Right ventricle myocardium inferior (tissue), 1 donor: ENCODE measurements at regions not wholly inside any gene's neighbourhood (a gene's known extent, or its start where the extent isn't known, plus 50 kb on each side); places are given as distances from the start of the nearest gene placed in this dataset.
"Not testable (repeated sequence)": the region's sequence is repeated elsewhere in the genome, so short reads cannot be mapped to it uniquely, and the experiment has no call there.

Experiments
- ATAC-seq: fragments of 200-7000 bp; cut with Tn5 transposase; one replicate; pipeline ENCODE4 v1.9.1; 2020; ENCODE audit warnings: mild to moderate bottlenecking, moderate library complexity
- DNase-seq: peaks from one replicate; pipeline ENCODE4 v3.0.0; 2021; ENCODE audit errors: missing footprints
- intact Hi-C: fragments of 100-400 bp; cut with DNase I; formaldehyde crosslinking; loops from one replicate; pipeline ENCODE4 v1.11.0; 2022
- donor health status: DM: no; HTN: yes; CAD: no; lungs with severe emphysema.

DNA sequence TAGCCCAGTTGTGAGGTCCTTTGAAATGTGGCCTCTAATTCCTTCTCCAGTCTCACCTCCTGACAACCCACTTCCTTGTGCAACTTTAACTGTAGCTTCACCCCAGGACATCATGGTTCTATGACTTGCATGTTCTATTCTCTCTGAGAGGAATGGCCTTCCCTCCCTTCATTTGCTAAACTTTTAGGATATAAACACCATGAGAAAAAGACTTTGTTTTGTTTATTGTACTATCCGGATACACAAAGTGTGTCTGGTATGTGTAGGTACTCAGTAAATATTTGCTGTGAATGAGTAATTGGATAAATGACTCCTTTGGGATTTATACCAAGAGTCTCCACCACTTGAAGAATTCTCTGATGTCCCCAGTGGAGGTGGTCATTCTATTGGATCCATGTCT is 547.6 kb downstream of the INSC start:
- DNase-seq (no peak), ATAC-seq (no peak)
- intact Hi-C loops = no loop called here

GRCh38 chr11:15663777-15664218 is 549.1 kb downstream of the INSC start:
- DNase-seq (no peak), ATAC-seq (peak; percentile 56)
- intact Hi-C loops = no loop called here

- intact Hi-C loops = no loop called here
These were observed 550.7 kb downstream of the INSC start for GRCh38 chr11:15665368-15665871.

DNA sequence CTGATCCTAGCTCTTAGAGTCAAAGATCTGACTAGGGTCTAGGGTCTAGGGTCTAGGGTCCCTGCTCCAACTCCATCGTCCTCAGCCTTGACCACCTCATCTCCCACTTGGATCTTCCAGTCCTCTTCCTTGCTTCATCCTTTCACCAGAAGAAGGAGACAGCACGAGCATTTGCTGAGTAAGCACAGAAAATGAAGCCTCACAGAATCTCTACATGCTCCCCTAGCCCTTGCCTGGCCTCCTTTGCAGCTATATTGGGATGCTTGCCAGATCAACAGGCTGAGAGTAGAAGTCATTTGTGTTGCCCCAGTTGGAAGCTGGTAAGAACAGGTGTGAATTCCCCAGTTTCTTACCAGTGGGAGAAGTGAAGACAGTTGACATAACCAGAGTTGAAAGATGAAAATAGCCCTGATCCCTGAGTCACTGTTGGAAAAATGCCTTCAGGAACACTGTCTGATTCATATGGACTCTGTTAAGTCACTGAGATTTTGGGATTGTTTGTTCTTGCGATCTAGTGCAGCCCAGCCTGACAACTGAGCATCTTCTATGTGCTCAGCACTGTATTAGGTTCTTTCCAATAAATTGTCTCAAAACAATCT is 552.5 kb downstream of the INSC start:
- intact Hi-C loops = no loop called here
- no peak for ATAC-seq
- no peak for DNase-seq

More at GRCh38 chr11:15665368-15665871, 550.7 kb downstream of the INSC start:
- DNase-seq (no peak), ATAC-seq (no peak)

DNA sequence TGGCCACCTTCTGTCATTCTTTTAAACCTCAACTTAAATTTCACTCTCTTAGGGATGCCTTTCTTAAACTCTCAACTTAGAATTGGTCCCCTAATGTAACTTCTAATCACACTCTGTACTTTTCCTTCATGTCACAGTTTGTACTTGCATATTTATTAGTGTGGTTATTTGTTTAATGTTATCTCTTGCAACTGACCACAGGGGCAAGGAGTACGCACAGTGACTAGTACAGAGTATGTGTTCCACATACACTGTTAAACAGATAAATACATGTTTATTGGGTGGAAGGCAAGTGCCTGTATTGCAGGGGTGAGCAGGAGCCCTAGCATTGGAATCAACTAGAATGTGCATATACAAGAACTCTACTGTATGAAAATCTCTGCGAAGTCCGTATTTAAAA is 554.0 kb downstream of the INSC start:
- ATAC-seq (no peak), DNase-seq (no peak)
- intact Hi-C loops = no loop called here

GRCh38 chr11:15670520-15671070 is 555.9 kb downstream of the INSC start:
- intact Hi-C loops = no loop called here
- DNase-seq (no peak), ATAC-seq (no peak)

DNA sequence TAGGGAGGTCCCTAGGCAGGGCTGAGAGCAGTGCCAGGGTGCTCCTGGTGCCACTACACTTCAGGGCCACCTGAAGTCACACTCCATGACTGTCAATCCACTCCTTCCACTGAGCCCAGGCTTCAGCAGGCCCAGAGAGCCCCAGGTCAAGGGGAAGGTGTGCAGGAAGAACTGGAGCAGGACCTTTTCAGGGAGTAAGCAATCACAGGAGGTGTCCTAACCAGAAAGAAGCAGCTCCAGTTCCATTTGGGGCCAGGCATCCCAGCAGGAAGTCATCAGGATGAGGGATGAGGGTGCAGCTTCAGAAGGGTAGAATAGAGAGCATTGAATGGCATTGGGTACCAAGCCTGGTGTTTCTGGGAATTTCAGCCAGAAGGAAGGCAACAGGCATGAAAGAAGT is 556.5 kb downstream of the INSC start:
- no peak for DNase-seq

DNA sequence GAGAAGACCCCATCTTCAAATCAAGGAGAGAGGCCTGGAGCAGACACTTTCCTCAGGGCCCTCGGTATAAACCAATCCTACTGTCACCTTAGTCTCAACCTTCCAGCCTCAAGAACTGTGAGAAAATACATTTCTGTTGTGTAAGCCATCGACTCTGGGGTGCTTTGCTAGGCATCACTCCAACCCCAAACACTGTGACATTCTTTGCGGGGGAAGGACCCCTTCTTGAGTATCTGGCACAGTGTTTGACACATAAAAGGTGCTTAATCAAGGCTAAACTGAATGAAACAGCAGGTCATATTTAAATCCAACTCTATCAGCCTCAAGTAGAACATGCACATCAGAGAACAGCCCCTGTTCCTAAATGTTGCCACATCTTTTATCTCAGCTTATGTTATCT is 558.1 kb downstream of the INSC start:
- ATAC-seq = no peak
- intact Hi-C loops = no loop called here

More for the DNA sequence above, 556.5 kb downstream of the INSC start:
- intact Hi-C loops = no loop called here
- ATAC-seq = no peak

DNA sequence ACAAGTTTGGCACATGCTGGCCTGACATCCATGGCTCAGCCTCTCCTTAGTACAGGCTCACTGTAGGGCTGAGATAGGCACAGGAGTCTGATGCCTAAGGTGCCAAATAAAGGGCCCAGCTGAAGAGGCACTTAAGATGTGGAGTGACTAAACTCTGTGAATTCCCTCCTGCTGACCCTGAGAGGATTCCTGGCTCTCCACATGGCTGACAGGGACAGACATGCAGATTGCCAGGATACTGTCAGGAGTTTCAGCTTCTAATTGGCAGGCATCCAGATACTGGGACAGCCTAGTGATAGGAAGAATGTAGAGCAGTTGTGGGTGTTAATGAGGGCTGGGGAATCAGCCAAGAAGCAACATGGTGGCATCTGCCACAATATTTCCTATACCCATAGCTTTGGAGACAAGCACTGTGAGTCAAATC is 558.7 kb downstream of the INSC start:
- DNase-seq (no peak), ATAC-seq (peak; percentile 86)
- intact Hi-C loops = no loop called here

More for the DNA sequence above, 558.1 kb downstream of the INSC start:
- DNase-seq = no peak

DNA sequence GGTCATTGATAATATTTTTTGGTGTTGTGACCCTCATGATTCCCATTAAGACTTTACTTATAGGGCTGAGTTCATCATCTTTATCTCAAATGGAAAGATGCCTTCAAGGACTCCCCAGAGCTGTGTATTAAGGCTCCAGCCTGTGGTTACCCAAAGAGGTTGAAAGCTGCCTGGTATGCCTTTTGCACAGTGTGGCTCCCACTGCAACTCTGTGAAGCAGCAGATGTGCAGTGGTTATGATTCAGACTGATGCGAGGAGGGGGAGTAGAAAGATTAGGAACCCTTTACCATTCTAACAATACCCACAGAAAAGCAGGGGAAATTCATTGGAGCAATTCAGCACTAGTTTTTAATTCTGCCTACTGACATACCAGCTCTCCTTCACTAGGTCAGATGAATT is 560.0 kb downstream of the INSC start:
- intact Hi-C loops = no loop called here
- ATAC-seq (no peak), DNase-seq (no peak)

- ATAC-seq = no peak
- DNase-seq = no peak
- intact Hi-C loops = no loop called here
These were observed 561.0 kb downstream of the INSC start for GRCh38 chr11:15675683-15676082.

DNA sequence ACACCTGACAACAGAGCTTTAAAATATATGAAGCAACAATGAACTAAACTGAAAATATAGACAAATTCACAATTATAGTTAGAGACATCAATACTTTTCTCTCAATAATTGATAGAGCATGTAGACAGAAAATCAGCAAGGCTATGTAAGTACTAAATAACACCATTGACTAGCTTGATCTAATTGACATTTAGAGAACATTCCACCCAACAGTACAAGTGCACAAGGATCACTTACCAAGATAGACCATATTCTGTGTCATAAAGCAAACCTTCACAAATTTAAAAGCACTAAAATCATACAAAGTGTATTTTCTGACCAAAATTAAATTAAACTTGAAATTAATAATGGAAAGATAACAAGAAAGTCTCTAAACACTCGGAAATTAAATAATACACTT is 562.5 kb downstream of the INSC start:
- no peak for ATAC-seq

GRCh38 chr11:15683528-15683927 is 568.8 kb downstream of the INSC start:
- intact Hi-C loops = no loop called here
- ATAC-seq (no peak), DNase-seq (no peak)

More for the DNA sequence above, 562.5 kb downstream of the INSC start:
- intact Hi-C loops = no loop called here
- DNase-seq = no peak

- DNase-seq (no peak), ATAC-seq (no peak)
- intact Hi-C loops = no loop called here
These were observed 570.6 kb downstream of the INSC start for GRCh38 chr11:15685306-15685705.

GRCh38 chr11:15686259-15686658 is 571.5 kb downstream of the INSC start:
- intact Hi-C loops = not testable (repeated sequence)

GRCh38 chr11:15687342-15687741 is 572.6 kb downstream of the INSC start:
- intact Hi-C loops = no loop called here
- no peak for ATAC-seq
- DNase-seq = no peak

More at GRCh38 chr11:15686259-15686658, 571.5 kb downstream of the INSC start:
- not testable (repeated sequence) for ATAC-seq, DNase-seq

DNA sequence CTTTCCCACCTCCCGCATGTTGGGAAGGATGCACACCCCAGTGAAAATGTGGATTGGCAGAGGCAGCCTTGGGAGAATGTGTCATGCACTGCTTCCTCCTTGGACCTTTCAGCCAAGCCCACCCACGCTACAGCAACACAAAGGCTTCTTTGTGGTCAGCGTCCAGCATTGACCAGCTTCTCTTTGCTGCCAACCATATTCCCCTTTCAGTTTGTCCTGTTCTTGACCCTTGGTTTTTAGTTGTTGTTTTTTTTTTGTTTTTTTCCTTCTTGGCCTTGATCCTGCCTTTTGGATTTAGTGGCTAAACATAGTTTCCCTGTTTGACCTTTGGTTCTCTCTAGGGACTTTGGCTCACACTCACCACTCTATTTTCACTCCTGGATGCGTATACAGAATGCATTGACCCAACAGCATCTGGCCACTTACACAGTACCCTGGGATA is 573.6 kb downstream of the INSC start:
- ATAC-seq = peak; percentile 95
- peak; percentile 81 for DNase-seq
- intact Hi-C loops = no loop called here

DNA sequence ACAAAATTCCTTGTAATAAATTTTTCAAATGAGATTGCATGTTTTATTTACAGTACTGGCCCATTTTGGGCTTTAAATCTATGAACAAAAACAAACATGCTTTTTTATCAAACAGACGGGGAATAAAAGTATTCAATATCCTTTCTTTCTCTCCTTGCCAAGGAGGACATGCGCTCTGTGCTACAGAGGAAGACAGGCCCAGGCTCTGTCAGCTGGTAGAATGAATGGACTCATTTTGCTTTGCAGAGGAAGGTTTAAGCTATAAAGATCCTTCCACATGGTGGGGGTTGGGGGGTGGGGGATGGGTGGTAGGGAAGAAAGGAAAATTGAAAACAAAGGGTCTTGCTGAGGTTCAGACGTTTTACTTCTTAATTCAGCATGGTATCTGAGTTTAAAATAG is 575.6 kb downstream of the INSC start:
- no peak for ATAC-seq
- intact Hi-C loops = no loop called here
- no peak for DNase-seq

DNA sequence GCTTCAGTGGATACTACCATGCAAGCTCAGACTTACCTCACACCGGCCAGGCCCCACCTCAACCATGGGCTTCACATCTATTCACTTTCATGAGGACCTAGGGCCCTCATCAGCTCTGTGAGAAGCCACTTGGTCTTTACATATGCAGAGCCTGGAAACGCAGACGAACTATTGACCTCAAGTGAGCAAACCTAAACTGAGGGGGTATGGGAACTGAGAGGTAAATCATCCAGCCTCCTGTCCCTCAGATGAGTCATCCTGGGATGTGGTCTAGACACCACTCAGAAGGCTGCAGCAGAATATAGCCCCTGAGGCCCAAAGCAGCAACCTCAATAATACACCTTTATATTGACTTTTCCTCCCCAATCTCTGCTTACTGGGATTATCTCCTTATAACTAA is 578.0 kb downstream of the INSC start:
- DNase-seq (no peak), ATAC-seq (no peak)
- intact Hi-C loops = no loop called here

GRCh38 chr11:15695096-15695721 is 580.5 kb downstream of the INSC start:
- intact Hi-C loops = no loop called here
- DNase-seq = no peak
- ATAC-seq = no peak
